K562 (cell line): ENCODE measurements at regions not wholly inside any gene's neighbourhood (a gene's known extent, or its start where the extent isn't known, plus 50 kb on each side); places are given as distances from the start of the nearest gene placed in this dataset.

Source experiments
- ATAC-seq: fragments of 200-7000 bp; cut with Tn5 transposase; 3 replicates; pipeline ENCODE4 v1.9.1; 2020; ENCODE audit warnings: moderate library complexity
- BruUV-seq: library from RNA; stranded (reverse); fragments of 400-500 nt; replicated peaks from 2 replicates; lab custom pipeline; 2021; lab: Mats Ljungman, UMichigan
- CTCF ChIA-PET: fragments of 300-600 bp; formaldehyde crosslinking; extraction: SDS; loops from one replicate; lab custom pipeline; 2021; ENCODE audit warnings: low intra/inter-chr PET ratio; lab: Yijun Ruan, JAX
- POLR2A ChIA-PET: fragments of 300-600, 350-650 bp; sonication (Branson Sonifier 250); formaldehyde crosslinking; extraction: SDS; loops from one replicate; lab custom pipeline; 2021; ENCODE audit warnings: antibody characterized with exemption, inconsistent platforms; lab: Yijun Ruan, JAX
- DNase-seq, 4 experiments: peaks; one replicate each; pipeline versions ENCODE4 v3.0.0 to v3.0.0-alpha.2; 2011 to 2018; ENCODE audit warnings: low spot score in 3 of 4, mixed read lengths in 3 of 4; ENCODE audit errors: extremely low read depth in 1 of 4
- FAIRE-seq: peaks from 2 replicates; lab custom pipeline; 2011; peaks lifted over from hg19 to GRCh38; lab: Jason Lieb, UNC
- H2AFZ ChIP-seq: 2 replicates; pipeline ENCODE4 v1.6.0; 2011; ENCODE audit warnings: low read depth, low read length, control low read depth, inconsistent platforms
- H3K27ac ChIP-seq: fragments of 200-600 bp; 3 replicates; pipeline ENCODE4 v1.8.0; 2011; ENCODE audit warnings: low read depth, mild to moderate bottlenecking, control low read depth, inconsistent platforms, low read length, moderate library complexity, mixed read lengths; ENCODE audit errors: extremely low read depth
- H3K27me3 ChIP-seq, 2 experiments: fragments of 300-600 bp in 1 of 2; 2 replicates in 1 of 2; 3 replicates in 1 of 2; pipeline versions ENCODE4 v1.6.0 to v1.8.0; 2011; ENCODE audit warnings: inconsistent platforms in 2 of 2, low read length in 2 of 2, mild to moderate bottlenecking in 1 of 2, mixed read lengths in 1 of 2, moderate library complexity in 1 of 2; ENCODE audit not compliant: control insufficient read depth in 2 of 2, insufficient read depth in 2 of 2
- H3K36me3 ChIP-seq: fragments of 300-600 bp; 3 replicates; pipeline ENCODE4 v1.8.0; 2011; ENCODE audit warnings: mild to moderate bottlenecking, low read length, inconsistent platforms; ENCODE audit not compliant: control insufficient read depth, insufficient read depth
- H3K4me1 ChIP-seq, 2 experiments: fragments of 200-600 bp in 1 of 2; replicated peaks in 1 of 2; 2 replicates in 1 of 2; 3 replicates in 1 of 2; pipeline versions ENCODE4 v1.5.1 to v1.8.0; 2011; ENCODE audit warnings: inconsistent platforms in 2 of 2, low read length in 2 of 2, mild to moderate bottlenecking in 1 of 2, mixed read lengths in 1 of 2, moderate library complexity in 1 of 2; ENCODE audit not compliant: control insufficient read depth in 2 of 2, insufficient read depth in 2 of 2
- H3K4me2 ChIP-seq: 2 replicates; pipeline ENCODE4 v1.6.1; 2011; ENCODE audit warnings: low read length, control low read depth, inconsistent platforms, mixed read lengths; ENCODE audit not compliant: insufficient read depth
- H3K4me3 ChIP-seq: fragments of 200-600 bp; sonication (generic), shearing (Covaris generic); 2 replicates; pipeline ENCODE4 v1.5.1; 2016; ENCODE audit warnings: control low read depth, inconsistent platforms
- H3K79me2 ChIP-seq: fragments of 200-600 bp; 3 replicates; pipeline ENCODE4 v1.8.0; 2011; ENCODE audit warnings: low read length, inconsistent platforms; ENCODE audit not compliant: control insufficient read depth, insufficient read depth
- H3K9ac ChIP-seq, 2 experiments: 2 replicates each; pipeline versions ENCODE4 v1.6.0 to v1.6.1; 2011; ENCODE audit warnings: low read depth in 2 of 2, low read length in 2 of 2, control low read depth in 1 of 2, inconsistent platforms in 1 of 2, mild to moderate bottlenecking in 1 of 2, mixed read lengths in 1 of 2; ENCODE audit not compliant: insufficient read depth in 1 of 2
- H3K9me1 ChIP-seq: one replicate; pipeline ENCODE4 v1.6.0; 2011; ENCODE audit warnings: inconsistent platforms, mild to moderate bottlenecking, low read length, moderate library complexity; ENCODE audit not compliant: control insufficient read depth, insufficient read depth
- H3K9me3 ChIP-seq: replicated peaks from 2 replicates; pipeline ENCODE4 v1.5.1; 2011; ENCODE audit warnings: low read depth, low read length, inconsistent platforms; ENCODE audit not compliant: control insufficient read depth, insufficient read depth
- H4K20me1 ChIP-seq: replicated peaks from 2 replicates; pipeline ENCODE4 v1.6.1; 2011; ENCODE audit warnings: low read length, inconsistent platforms, mixed read lengths; ENCODE audit not compliant: control insufficient read depth, insufficient read depth
- CTCFL ChIP-seq: IDR thresholded peaks from 2 replicates; pipeline ENCODE4 v1.6.1; 2011; ENCODE audit warnings: borderline replicate concordance, low read depth, mild to moderate bottlenecking, moderate library complexity, low read length; ENCODE audit not compliant: insufficient read depth, poor library complexity, severe bottlenecking
- DDX20 ChIP-seq: fragments of 450-650 bp; IDR thresholded peaks from 2 replicates; pipeline ENCODE4 v1.6.1; 2016; ENCODE audit warnings: missing genetic modification characterization, low read depth, mild to moderate bottlenecking, missing compliant biosample characterization, moderate library complexity
- HOMEZ ChIP-seq: fragments of 250-450 bp; sonication (Bioruptor Pico); IDR thresholded peaks from 2 replicates; pipeline ENCODE4 v1.4.0; 2020; ENCODE audit warnings: mild to moderate bottlenecking, moderate library complexity
- IRF2 ChIP-seq: sonication (generic); formaldehyde crosslinking; IDR thresholded peaks from 2 replicates; pipeline ENCODE4 v1.8.1; 2022; ENCODE audit warnings: mild to moderate bottlenecking, missing genetic modification reagents
- PML ChIP-seq: IDR thresholded peaks from 2 replicates; pipeline ENCODE4 v1.6.1; 2012; ENCODE audit warnings: low read length, inconsistent platforms
- POLR3A ChIP-seq: IDR thresholded peaks from 2 replicates; pipeline ENCODE4 v1.6.1; 2011; ENCODE audit warnings: borderline replicate concordance, mild to moderate bottlenecking, moderate library complexity; ENCODE audit not compliant: insufficient read length, insufficient read depth; ENCODE audit errors: extremely low read depth
- RAD21 ChIP-seq, 2 experiments: fragments of 250-450 bp in 1 of 2; fragments of 450-650 bp in 1 of 2; sonication (Bioruptor Pico) in 1 of 2; formaldehyde crosslinking in 1 of 2; IDR thresholded peaks in 1 of 2; conservative IDR thresholded peaks in 1 of 2; 2 replicates each; pipeline versions ENCODE4 v1.4.0 to v1.8.0; 2020 to 2022; ENCODE audit warnings: mild to moderate bottlenecking in 2 of 2, moderate library complexity in 1 of 2
- SMC3 ChIP-seq: conservative IDR thresholded peaks from 2 replicates; pipeline ENCODE4 v1.6.1; 2011; ENCODE audit warnings: low read depth, low read length, improper control_type of control experiment; ENCODE audit not compliant: insufficient read depth
- TCF7 ChIP-seq: sonication (generic); IDR thresholded peaks from 2 replicates; pipeline ENCODE4 v1.6.1; 2016; ENCODE audit warnings: antibody characterized with exemption, borderline replicate concordance
- ZBTB7A ChIP-seq: IDR thresholded peaks from 2 replicates; pipeline ENCODE4 v1.6.1; 2011; ENCODE audit warnings: low read depth, mild to moderate bottlenecking, low read length, moderate library complexity, borderline replicate concordance; ENCODE audit not compliant: control insufficient read depth
- ZMIZ1 ChIP-seq, 2 experiments: fragments of 150-350 bp in 1 of 2; IDR thresholded peaks; 2 replicates each; pipeline ENCODE4 v1.6.1; 2012 to 2016; ENCODE audit warnings: low read depth in 2 of 2, low read length in 2 of 2, mild to moderate bottlenecking in 1 of 2, moderate library complexity in 1 of 2
- ZNF174 ChIP-seq: fragments of 250-450 bp; sonication (Bioruptor Pico); IDR thresholded peaks from 2 replicates; pipeline ENCODE4 v1.4.0; 2020; ENCODE audit warnings: mild to moderate bottlenecking
- WGBS: fragments of 100-300 bp; shearing (Covaris generic); methylation state at CpG from one replicate; pipeline ENCODE4 v1.1.6; 2016; ENCODE audit warnings: low coverage, mixed read lengths; ENCODE audit not compliant: insufficient coverage; ENCODE audit errors: missing lambda C conversion rate; 5-methylcytosine and 5-hydroxymethylcytosine counted together
- in situ Hi-C: fragments of 300-500 bp; cut with MboI; formaldehyde crosslinking; loops from 4 replicates; pipeline ENCODE4 v1.15.0; 2018; ENCODE audit warnings: inconsistent platforms, mixed read lengths
- intact Hi-C: fragments of 100-400 bp; cut with micrococcal nuclease; formaldehyde crosslinking; loops from 2 replicates; pipeline ENCODE4 v1.14.2; 2022

- H3K4me3 ChIP-seq = no peak overlapping the region
- no TSS peak for BruUV-seq
- no peaks in the 10 kb centered on the region for H3K9me3 ChIP-seq
- WGBS = 26% methylated on average over 11 of the region's 17 CpGs
- peaks cover 11% of the 10 kb centered on the region for H4K20me1 ChIP-seq
- no peak overlapping the region for H3K4me2 ChIP-seq
- H3K27ac ChIP-seq = no peak overlapping the region
- H3K36me3 ChIP-seq = peaks cover 19% of the 10 kb centered on the region; the same call in 1 of the 3 replicates
- CTCF ChIA-PET = no interaction called here
- no peak overlapping the region for H2AFZ ChIP-seq
- H3K27me3 ChIP-seq = no peaks in the 10 kb centered on the region
- H3K9ac ChIP-seq = no peak overlapping the region
- in situ Hi-C loops = no loop called here
- intact Hi-C loops = loop anchor here (10.0 kb wide), 1 partner anchor 82 kb away; no protein-coding TSS in a partner anchor
- H3K9me1 ChIP-seq = no peaks in the 10 kb centered on the region
- peak; percentile 92 for ATAC-seq
- peaks cover 0 to 8% of the 10 kb centered on the region in 2 experiments; a peak in 1 of 5 replicates for H3K4me1 ChIP-seq
- peak; percentile 60 to 74 (median 70) for DNase-seq
- H3K79me2 ChIP-seq = no peaks in the 10 kb centered on the region; the same call in 1 of the 3 replicates
- POLR2A ChIA-PET = no interaction called here
- peak; percentile 44 for FAIRE-seq
- TF ChIP-seq HOMEZ (CRISPR knock-in tag) = no peak
- no peak for TF ChIP-seq IRF2 (CRISPR knock-in tag)
- TF ChIP-seq POLR3A = no peak
- no peak for TF ChIP-seq DDX20 (tag)
- 0 out of 2 replicates have a peak, but pooled peaks have one; percentile 31 for TF ChIP-seq SMC3
- peak; percentile 9 for TF ChIP-seq CTCFL
- TF ChIP-seq PML = no peak
- no peak for TF ChIP-seq TCF7
- TF ChIP-seq ZMIZ1 (IDR thresholded peaks at IDR 0.05; ENCODE audit: low read depth in 2 of 2, low read length in 2 of 2) = no peak
- TF ChIP-seq ZNF174 = no peak
- peak; percentile 34 to 63; a peak in 3 of 4 replicates for TF ChIP-seq RAD21 (CRISPR knock-in tag; conservative IDR thresholded peaks at IDR 0.05 in 1 of 2, IDR thresholded peaks at IDR 0.05 in 1 of 2)
- TF ChIP-seq ZBTB7A = 0 out of 2 replicates have a peak, but pooled peaks have one; percentile 20
Measured at GRCh38 chr22:25362215-25362882, 142.9 kb downstream of the CRYBB2 start.
